IMR-90 (cell line): ENCODE measurements at regions not wholly inside any gene's neighbourhood (a gene's known extent, or its start where the extent isn't known, plus 50 kb on each side); places are given as distances from the start of the nearest gene placed in this dataset.

ENCODE experiments used
- CEBPB ChIP-seq: IDR thresholded peaks from 2 replicates; pipeline ENCODE4 v1.6.1; 2012; ENCODE audit warnings: low read depth, low read length, improper control_type of control experiment
- CTCF ChIP-seq: conservative IDR thresholded peaks from 2 replicates; pipeline ENCODE4 v1.5.1; 2012; ENCODE audit warnings: mild to moderate bottlenecking, low read depth, low read length, improper control_type of control experiment
- ELK1 ChIP-seq: fragments of 150-350 bp; IDR thresholded peaks from 2 replicates; pipeline ENCODE4 v1.6.1; 2016; ENCODE audit warnings: low read depth, mild to moderate bottlenecking, low read length, moderate library complexity, borderline replicate concordance
- MAFK ChIP-seq: IDR thresholded peaks from 2 replicates; pipeline ENCODE4 v1.6.1; 2012; ENCODE audit warnings: low read depth, low read length, improper control_type of control experiment
- MXI1 ChIP-seq: IDR thresholded peaks from 2 replicates; pipeline ENCODE4 v1.6.1; 2012; ENCODE audit warnings: low read depth, mild to moderate bottlenecking, low read length, moderate library complexity, borderline replicate concordance
- POLR2A ChIP-seq: IDR thresholded peaks from 2 replicates; pipeline ENCODE4 v1.6.1; 2012; ENCODE audit warnings: mild to moderate bottlenecking, low read depth, low read length
- RCOR1 ChIP-seq: IDR thresholded peaks from 2 replicates; pipeline ENCODE4 v1.6.1; 2012; ENCODE audit warnings: mild to moderate bottlenecking, low read length, improper control_type of control experiment; ENCODE audit not compliant: insufficient replicate concordance
- USF2 ChIP-seq: fragments of 150-350 bp; IDR thresholded peaks from 2 replicates; pipeline ENCODE4 v1.6.1; 2017; ENCODE audit warnings: mild to moderate bottlenecking, antibody characterized with exemption, low read length, low read depth

GRCh38 chr3:82607391-82607790 lies 845.9 kb upstream of the GBE1 start:
- TF ChIP-seq CTCF (no peak), POLR2A (no peak), MXI1 (no peak), ELK1 (no peak), USF2 (no peak), MAFK (no peak), CEBPB (no peak), RCOR1 (no peak)
